HG03378 (cell line): ENCODE measurements at regions not wholly inside any gene's neighbourhood (a gene's known extent, or its start where the extent isn't known, plus 50 kb on each side); places are given as distances from the start of the nearest gene placed in this dataset.
"Not testable (repeated sequence)": the region's sequence is repeated elsewhere in the genome, so short reads cannot be mapped to it uniquely, and the experiment has no call there.

Source experiments
- ATAC-seq: cut with Tn5 transposase; IDR thresholded peaks from one replicate; pipeline ENCODE4 v1.9.1; 2021; ENCODE audit warnings: mild to moderate bottlenecking, moderate library complexity; ENCODE audit not compliant: unreplicated experiment

GRCh38 chr5:32916648-32917047 is 205.5 kb downstream of the NPR3 start:
- no peak for ATAC-seq

GRCh38 chr5:32928761-32929160 is 217.6 kb downstream of the NPR3 start:
- ATAC-seq, result no peak

GRCh38 chr5:32931438-32931837 is 220.3 kb downstream of the NPR3 start:
- not testable (repeated sequence) for ATAC-seq

- ATAC-seq, result no peak
Measured at GRCh38 chr5:32932241-32932935, 221.3 kb downstream of the NPR3 start.

GRCh38 chr5:32933692-32934091 is 222.6 kb downstream of the NPR3 start:
- ATAC-seq, result no peak

GRCh38 chr5:32934529-32934928 is 223.4 kb downstream of the NPR3 start:
- ATAC-seq, result no peak

- no peak for ATAC-seq
Measured at GRCh38 chr5:32935283-32935682, 224.2 kb downstream of the NPR3 start.

- no peak for ATAC-seq
Measured at GRCh38 chr5:32936329-32936728, 225.2 kb downstream of the NPR3 start.

- ATAC-seq, result peak; percentile 73
Measured at GRCh38 chr5:32942225-32942989, 231.3 kb downstream of the NPR3 start.

GRCh38 chr5:32949286-32949970 is 238.3 kb downstream of the NPR3 start:
- ATAC-seq, result no peak

GRCh38 chr5:32951003-32951402 is 239.9 kb downstream of the NPR3 start:
- no peak for ATAC-seq

GRCh38 chr5:32951878-32952277 is 240.8 kb downstream of the NPR3 start:
- ATAC-seq, result no peak

GRCh38 chr5:32952421-32952820 is 241.3 kb downstream of the NPR3 start:
- not testable (repeated sequence) for ATAC-seq

GRCh38 chr5:32953694-32954093 is 242.6 kb downstream of the NPR3 start:
- ATAC-seq, result no peak

- no peak for ATAC-seq
Measured at GRCh38 chr5:32955814-32956213, 244.7 kb downstream of the NPR3 start.

- ATAC-seq, result no peak
Measured at GRCh38 chr5:32960340-32961058, 249.4 kb downstream of the NPR3 start.

- no peak for ATAC-seq
Measured at GRCh38 chr5:32961059-32961415, 249.9 kb downstream of the NPR3 start.

GRCh38 chr5:32964261-32964660 is 253.1 kb downstream of the NPR3 start:
- ATAC-seq, result no peak

- ATAC-seq, result no peak
Measured at GRCh38 chr5:32973646-32974045, 262.5 kb downstream of the NPR3 start.

GRCh38 chr5:32975656-32976375 is 264.7 kb downstream of the NPR3 start:
- ATAC-seq, result no peak

GRCh38 chr5:32981061-32981460 is 269.9 kb downstream of the NPR3 start:
- ATAC-seq, result no peak
